ENCODE measurements at regions not wholly inside any gene's neighbourhood (a gene's known extent, or its start where the extent isn't known, plus 50 kb on each side); places are given as distances from the start of the nearest gene placed in this dataset.

- TF ChIP-seq POLR2AphosphoS5 (IDR thresholded peaks at IDR 0.05; ENCODE audit: low read depth) (no peak), JUNB (IDR thresholded peaks at IDR 0.05; ENCODE audit: unreplicated experiment) (no peak), ZNF114 (CRISPR knock-in tag; IDR thresholded peaks at IDR 0.05) (no peak), EZH2 (IDR thresholded peaks at IDR 0.05; ENCODE audit: low read depth, unreplicated experiment) (no peak), ZNF331 (CRISPR knock-in tag; IDR thresholded peaks at IDR 0.05; ENCODE audit: low read depth) (no peak), CTCF (conservative IDR thresholded peaks at IDR 0.05; ENCODE audit: low read depth in 2 of 2) (no peak), EZH2phosphoT487 (IDR thresholded peaks at IDR 0.05; ENCODE audit: unreplicated experiment) (no peak)
- no peaks in the 10 kb centered on the region for H3F3A ChIP-seq (replicated peaks; ENCODE audit: low read depth)
- Mint-ChIP-seq H3K27ac (peak overlapping the region; percentile 70), H3K4me1 (peaks cover 15% of the 10 kb centered on the region), H3K36me3 (ENCODE audit: low read depth) (0 out of 3 replicates have a peak, but pooled peaks cover 3% of the 10 kb centered on the region), H3K4me3 (no peak overlapping the region; the same call in 2 of the 3 replicates), H3K27me3 (ENCODE audit: insufficient read depth, low read depth, poor library complexity) (no peaks in the 10 kb centered on the region), H3K9me3 (peaks cover 3% of the 10 kb centered on the region; the same call in 2 of the 3 replicates)
- no peaks in the 10 kb centered on the region for H3K9me2 ChIP-seq (ENCODE audit: insufficient read depth)
- H2AFZ ChIP-seq, result no peak overlapping the region
- H3K4me3 ChIP-seq, result no peak overlapping the region
- H3K36me3 ChIP-seq (ENCODE audit: insufficient read depth), result no peaks in the 10 kb centered on the region
- H3K27me3 ChIP-seq (ENCODE audit: insufficient read depth), result no peaks in the 10 kb centered on the region
- no peaks in the 10 kb centered on the region for H3K79me2 ChIP-seq (replicated peaks; ENCODE audit: insufficient read depth)
- no peak overlapping the region for H3K27ac ChIP-seq (ENCODE audit: low read depth)
- DNase-seq (ENCODE audit: low spot score) (peak; percentile 1), ATAC-seq (no peak)
- H4K20me1 ChIP-seq (replicated peaks; ENCODE audit: insufficient read depth), result no peaks in the 10 kb centered on the region
- no peak overlapping the region for H3K4me2 ChIP-seq
- H3K4me1 ChIP-seq (ENCODE audit: insufficient read depth), result peaks cover 10% of the 10 kb centered on the region
Measured at GRCh38 chrX:17291171-17291900, 83.7 kb upstream of the NHS start.

- Histone ChIP-seq H4K20me1 (replicated peaks; ENCODE audit: insufficient read depth) (no peaks in the 10 kb centered on the region), H3K4me2 (peak overlapping the region; percentile 57; the same call in 1 of the 2 replicates), H3K36me3 (ENCODE audit: insufficient read depth) (no peaks in the 10 kb centered on the region), H3K9me2 (ENCODE audit: insufficient read depth) (no peaks in the 10 kb centered on the region), H3F3A (replicated peaks; ENCODE audit: low read depth) (no peaks in the 10 kb centered on the region), H2AFZ (0 out of 2 replicates have a peak overlapping the region, but pooled peaks have one; percentile 1), H3K79me2 (replicated peaks; ENCODE audit: insufficient read depth) (no peaks in the 10 kb centered on the region), H3K4me1 (ENCODE audit: insufficient read depth) (peaks cover 10% of the 10 kb centered on the region), H3K27me3 (ENCODE audit: insufficient read depth) (no peaks in the 10 kb centered on the region), H3K27ac (ENCODE audit: low read depth) (peak overlapping the region; percentile 79; the same call in 1 of the 2 replicates), H3K4me3 (no peak overlapping the region)
- DNase-seq (ENCODE audit: low spot score) (peak; percentile 5), ATAC-seq (peak; percentile 24; the same call in 1 of the 3 replicates)
- Mint-ChIP-seq H3K27ac (peak overlapping the region; percentile 70), H3K4me3 (no peak overlapping the region), H3K4me1 (peaks cover 15% of the 10 kb centered on the region), H3K9me3 (peaks cover 3% of the 10 kb centered on the region; the same call in 2 of the 3 replicates), H3K36me3 (ENCODE audit: low read depth) (0 out of 3 replicates have a peak, but pooled peaks cover 3% of the 10 kb centered on the region), H3K27me3 (ENCODE audit: insufficient read depth, low read depth, poor library complexity) (no peaks in the 10 kb centered on the region)
- no peak for TF ChIP-seq ETS1 (IDR thresholded peaks at IDR 0.05)
- no peak for TF ChIP-seq REST (IDR thresholded peaks at IDR 0.05; ENCODE audit: unreplicated experiment)
- TF ChIP-seq ZNF114 (CRISPR knock-in tag; IDR thresholded peaks at IDR 0.05), result no peak
- no peak for TF ChIP-seq JUNB (IDR thresholded peaks at IDR 0.05; ENCODE audit: unreplicated experiment)
- TF ChIP-seq POLR2AphosphoS5 (IDR thresholded peaks at IDR 0.05; ENCODE audit: low read depth), result no peak
- no peak for TF ChIP-seq ZNF331 (CRISPR knock-in tag; IDR thresholded peaks at IDR 0.05; ENCODE audit: low read depth)
Measured at GRCh38 chrX:17292111-17292527, 82.9 kb upstream of the NHS start.

All from GM23338 (cell line).